ENCODE measurements at regions not wholly inside any gene's neighbourhood (a gene's known extent, or its start where the extent isn't known, plus 50 kb on each side); places are given as distances from the start of the nearest gene placed in this dataset.

DNA sequence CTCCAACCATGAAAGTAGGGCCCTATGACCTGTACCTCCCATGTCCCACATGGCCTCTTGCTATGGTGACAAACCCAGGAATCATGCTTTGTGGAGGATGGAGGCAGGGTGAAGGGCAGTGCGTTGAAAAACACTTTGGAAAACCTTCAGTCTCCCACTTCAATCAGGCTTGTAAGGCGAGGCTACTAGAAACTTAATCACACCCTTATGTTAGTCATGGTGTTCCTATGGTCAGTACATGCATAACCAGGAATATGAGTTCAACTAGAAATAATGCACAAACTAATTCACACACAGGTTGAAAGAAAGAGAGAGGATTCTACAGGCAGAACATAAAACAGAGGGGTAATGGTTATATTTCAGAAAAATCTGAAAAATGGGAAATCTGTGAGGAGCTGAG, 601.1 kb downstream of the KCTD16 start:
- TF ChIP-seq POLR2A (IDR thresholded peaks at IDR 0.05; ENCODE audit: low read length) (no peak), GATA1 (IDR thresholded peaks at IDR 0.05; ENCODE audit: low read depth, low read length) (no peak)
